GM23338 (cell line): ENCODE measurements at regions not wholly inside any gene's neighbourhood (a gene's known extent, or its start where the extent isn't known, plus 50 kb on each side); places are given as distances from the start of the nearest gene placed in this dataset.
A peak's percentile ranks its signal among the peaks of the same experiment; 100 is the strongest.

Experiments
- ATAC-seq: fragments of 200-7000 bp; cut with Tn5 transposase; 3 replicates; pipeline ENCODE4 v1.9.1; 2020
- DNase-seq: peaks from one replicate; pipeline ENCODE4 v3.0.0-alpha.2; 2015; ENCODE audit warnings: low spot score
- H2AFZ ChIP-seq: fragments of 200-600 bp; sonication (generic); 2 replicates; pipeline ENCODE4 v1.8.0; 2016; ENCODE audit warnings: antibody characterized with exemption, mild to moderate bottlenecking, moderate library complexity
- H3F3A ChIP-seq: fragments of 200-600 bp; sonication (generic); replicated peaks from 2 replicates; pipeline ENCODE4 v1.8.0; 2017; ENCODE audit warnings: antibody characterized with exemption, mixed run types, low read depth
- H3K27ac ChIP-seq: fragments of 200-600 bp; sonication (generic); 2 replicates; pipeline ENCODE4 v1.6.1; 2016; ENCODE audit warnings: low read depth
- H3K27me3 ChIP-seq: fragments of 200-600 bp; sonication (generic); 2 replicates; pipeline ENCODE4 v1.8.0; 2016; ENCODE audit warnings: mild to moderate bottlenecking, mixed run types, moderate library complexity; ENCODE audit not compliant: insufficient read depth
- H3K36me3 ChIP-seq: fragments of 200-600 bp; sonication (generic); 2 replicates; pipeline ENCODE4 v1.8.0; 2016; ENCODE audit warnings: mild to moderate bottlenecking; ENCODE audit not compliant: insufficient read depth
- H3K4me1 ChIP-seq: fragments of 200-600 bp; sonication (generic); 2 replicates; pipeline ENCODE4 v1.8.0; 2016; ENCODE audit warnings: mild to moderate bottlenecking, moderate library complexity; ENCODE audit not compliant: insufficient read depth
- H3K4me2 ChIP-seq: fragments of 200-600 bp; sonication (generic); 2 replicates; pipeline ENCODE4 v1.7.1; 2017; ENCODE audit warnings: mixed run types
- H3K4me3 ChIP-seq: fragments of 200-600 bp; sonication (generic); 2 replicates; pipeline ENCODE4 v1.6.1; 2016; ENCODE audit warnings: mixed run types
- H3K79me2 ChIP-seq: fragments of 200-600 bp; sonication (generic); replicated peaks from 2 replicates; pipeline ENCODE4 v1.8.0; 2017; ENCODE audit warnings: mild to moderate bottlenecking; ENCODE audit not compliant: insufficient read depth
- H3K9me2 ChIP-seq: fragments of 200-600 bp; sonication (generic); 2 replicates; pipeline ENCODE4 v1.8.0; 2017; ENCODE audit not compliant: insufficient read depth
- H4K20me1 ChIP-seq: fragments of 200-600 bp; sonication (generic); replicated peaks from 2 replicates; pipeline ENCODE4 v1.8.0; 2017; ENCODE audit warnings: mild to moderate bottlenecking; ENCODE audit not compliant: insufficient read depth
- H3K27ac Mint-ChIP-seq: 2 replicates; pipeline ENCODE4 v1.8.0; 2020; ENCODE audit warnings: inconsistent platforms, mild to moderate bottlenecking, moderate library complexity, mixed read lengths
- H3K27me3 Mint-ChIP-seq: 3 replicates; pipeline ENCODE4 v1.8.0; 2022; ENCODE audit warnings: low read depth, mild to moderate bottlenecking, moderate library complexity, mixed read lengths, inconsistent platforms; ENCODE audit not compliant: insufficient read depth, poor library complexity
- H3K36me3 Mint-ChIP-seq: 3 replicates; pipeline ENCODE4 v1.8.0; 2021; ENCODE audit warnings: low read depth, mild to moderate bottlenecking, inconsistent platforms, moderate library complexity, mixed read lengths
- H3K4me1 Mint-ChIP-seq: 3 replicates; pipeline ENCODE4 v1.8.0; 2020; ENCODE audit warnings: mild to moderate bottlenecking, inconsistent platforms, mixed read lengths
- H3K4me3 Mint-ChIP-seq: 3 replicates; pipeline ENCODE4 v1.8.0; 2021; ENCODE audit warnings: moderate library complexity, mild to moderate bottlenecking, inconsistent platforms, mixed read lengths
- H3K9me3 Mint-ChIP-seq: 3 replicates; pipeline ENCODE4 v1.8.0; 2020; ENCODE audit warnings: moderate library complexity, mild to moderate bottlenecking, inconsistent platforms, mixed read lengths
- EZH2phosphoT487 ChIP-seq: fragments of 200-600 bp; sonication (generic); IDR thresholded peaks from one replicate; pipeline ENCODE4 v1.8.1; 2018; ENCODE audit warnings: antibody characterized with exemption; ENCODE audit not compliant: unreplicated experiment
- JUNB ChIP-seq: IDR thresholded peaks from one replicate; pipeline ENCODE4 v1.6.1; 2016; ENCODE audit warnings: antibody characterized with exemption; ENCODE audit not compliant: unreplicated experiment
- NANOG ChIP-seq: IDR thresholded peaks from 2 replicates; pipeline ENCODE4 v1.6.1; 2016; ENCODE audit warnings: antibody characterized with exemption, borderline replicate concordance
- POLR2AphosphoS5 ChIP-seq: IDR thresholded peaks from 2 replicates; pipeline ENCODE4 v1.6.1; 2016; ENCODE audit warnings: antibody characterized with exemption, low read depth
- REST ChIP-seq: IDR thresholded peaks from one replicate; pipeline ENCODE4 v1.6.1; 2018; ENCODE audit warnings: antibody characterized with exemption; ENCODE audit not compliant: unreplicated experiment
- TF ChIP-seq, protein P1 (sequence below), 2 experiments: fragments of 200-600 bp in 1 of 2; sonication (generic) in 1 of 2; conservative IDR thresholded peaks; 2 replicates each; pipeline versions ENCODE4 v1.5.1 to v1.6.1; 2016 to 2017; ENCODE audit warnings: antibody characterized with exemption in 2 of 2, low read depth in 2 of 2, mild to moderate bottlenecking in 2 of 2, moderate library complexity in 1 of 2

DNA sequence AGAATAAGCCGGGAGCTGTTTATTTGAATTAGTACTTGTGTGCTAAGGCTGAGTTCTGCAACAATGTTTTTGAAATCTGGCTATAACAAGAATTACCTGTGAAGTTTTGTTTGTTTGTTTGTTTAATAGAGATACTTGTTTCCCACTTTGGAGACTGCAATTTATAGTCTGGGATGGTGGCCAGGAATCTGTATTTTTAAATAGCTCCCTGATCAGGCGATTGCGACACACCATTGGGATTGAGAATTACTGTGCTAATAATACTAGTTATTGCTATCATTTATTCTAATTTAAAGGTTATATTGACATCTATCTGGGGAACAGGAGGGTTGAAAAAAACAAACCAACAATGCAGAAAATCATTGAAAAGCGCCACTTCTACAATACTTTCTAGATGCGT, 951.6 kb upstream of the TENM3 start:
- H3K4me1 ChIP-seq = no peaks in the 10 kb centered on the region
- no peaks in the 10 kb centered on the region for H3K27me3 ChIP-seq
- no peak overlapping the region for H3K27ac ChIP-seq
- no peaks in the 10 kb centered on the region for H3K9me2 ChIP-seq
- no peak overlapping the region for H3K4me3 Mint-ChIP-seq
- H3K36me3 Mint-ChIP-seq = no peaks in the 10 kb centered on the region
- H3K4me1 Mint-ChIP-seq = peaks cover 26% of the 10 kb centered on the region
- ATAC-seq (no peak), DNase-seq (no peak)
- no peaks in the 10 kb centered on the region for H4K20me1 ChIP-seq
- H3K4me3 ChIP-seq = no peak overlapping the region
- H3K9me3 Mint-ChIP-seq = no peaks in the 10 kb centered on the region
- H3K4me2 ChIP-seq = no peak overlapping the region
- H3K27me3 Mint-ChIP-seq = peaks cover 2% of the 10 kb centered on the region
- H2AFZ ChIP-seq = no peak overlapping the region
- no peaks in the 10 kb centered on the region for H3K79me2 ChIP-seq
- no peak overlapping the region for H3K27ac Mint-ChIP-seq
- H3F3A ChIP-seq = no peaks in the 10 kb centered on the region
- no peaks in the 10 kb centered on the region for H3K36me3 ChIP-seq
- no peak for TF ChIP-seq NANOG

- Histone ChIP-seq H3K27me3 (no peaks in the 10 kb centered on the region), H3K4me2 (no peak overlapping the region), H3K79me2 (no peaks in the 10 kb centered on the region), H3K27ac (no peak overlapping the region), H3K4me3 (no peak overlapping the region), H3F3A (no peaks in the 10 kb centered on the region), H4K20me1 (no peaks in the 10 kb centered on the region), H2AFZ (no peak overlapping the region), H3K36me3 (no peaks in the 10 kb centered on the region), H3K9me2 (no peaks in the 10 kb centered on the region), H3K4me1 (no peaks in the 10 kb centered on the region)
- H3K9me3 Mint-ChIP-seq = no peaks in the 10 kb centered on the region; the same call in 2 of the 3 replicates
- no peak overlapping the region for H3K4me3 Mint-ChIP-seq
- H3K4me1 Mint-ChIP-seq = peaks cover 23% of the 10 kb centered on the region
- H3K27me3 Mint-ChIP-seq = no peaks in the 10 kb centered on the region
- TF ChIP-seq, protein P1, sequence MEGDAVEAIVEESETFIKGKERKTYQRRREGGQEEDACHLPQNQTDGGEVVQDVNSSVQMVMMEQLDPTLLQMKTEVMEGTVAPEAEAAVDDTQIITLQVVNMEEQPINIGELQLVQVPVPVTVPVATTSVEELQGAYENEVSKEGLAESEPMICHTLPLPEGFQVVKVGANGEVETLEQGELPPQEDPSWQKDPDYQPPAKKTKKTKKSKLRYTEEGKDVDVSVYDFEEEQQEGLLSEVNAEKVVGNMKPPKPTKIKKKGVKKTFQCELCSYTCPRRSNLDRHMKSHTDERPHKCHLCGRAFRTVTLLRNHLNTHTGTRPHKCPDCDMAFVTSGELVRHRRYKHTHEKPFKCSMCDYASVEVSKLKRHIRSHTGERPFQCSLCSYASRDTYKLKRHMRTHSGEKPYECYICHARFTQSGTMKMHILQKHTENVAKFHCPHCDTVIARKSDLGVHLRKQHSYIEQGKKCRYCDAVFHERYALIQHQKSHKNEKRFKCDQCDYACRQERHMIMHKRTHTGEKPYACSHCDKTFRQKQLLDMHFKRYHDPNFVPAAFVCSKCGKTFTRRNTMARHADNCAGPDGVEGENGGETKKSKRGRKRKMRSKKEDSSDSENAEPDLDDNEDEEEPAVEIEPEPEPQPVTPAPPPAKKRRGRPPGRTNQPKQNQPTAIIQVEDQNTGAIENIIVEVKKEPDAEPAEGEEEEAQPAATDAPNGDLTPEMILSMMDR (conservative IDR thresholded peaks at IDR 0.05; ENCODE audit: low read depth in 2 of 2) = no peak
- TF ChIP-seq POLR2AphosphoS5 (no peak), EZH2phosphoT487 (no peak), REST (no peak), JUNB (no peak)
- no peak overlapping the region for H3K27ac Mint-ChIP-seq
- ATAC-seq = peak; percentile 63
- no peak for DNase-seq
- H3K36me3 Mint-ChIP-seq = peaks cover 2% of the 10 kb centered on the region; the same call in 1 of the 3 replicates
Measured at GRCh38 chr4:181293014-181293413, 950.2 kb upstream of the TENM3 start.
